Endodermal cell (in vitro differentiated cells): ENCODE measurements at regions not wholly inside any gene's neighbourhood (a gene's known extent, or its start where the extent isn't known, plus 50 kb on each side); places are given as distances from the start of the nearest gene placed in this dataset.

Experiments
- DNase-seq: peaks from one replicate; pipeline ENCODE4 v3.0.0-alpha.2; 2017
- H3K27ac ChIP-seq: 2 replicates; pipeline ENCODE4 v1.5.1; 2013; ENCODE audit warnings: mild to moderate bottlenecking, low read depth, low read length, moderate library complexity
- H3K27me3 ChIP-seq: 2 replicates; pipeline ENCODE4 v1.6.1; 2013; ENCODE audit warnings: mild to moderate bottlenecking, low read length, moderate library complexity; ENCODE audit not compliant: insufficient read depth, control insufficient read depth, poor library complexity, severe bottlenecking
- H3K36me3 ChIP-seq: 2 replicates; pipeline ENCODE4 v1.7.0; 2013; ENCODE audit warnings: mild to moderate bottlenecking, low read length, moderate library complexity; ENCODE audit not compliant: control insufficient read depth, insufficient read depth
- H3K4me1 ChIP-seq: one replicate; pipeline ENCODE4 v1.7.0; 2013; ENCODE audit warnings: low read length; ENCODE audit not compliant: control insufficient read depth, insufficient read depth
- H3K4me3 ChIP-seq: 2 replicates; pipeline ENCODE4 v1.5.1; 2013; ENCODE audit warnings: mild to moderate bottlenecking, low read length, moderate library complexity
- H3K9ac ChIP-seq: 2 replicates; pipeline ENCODE4 v1.6.1; 2013; ENCODE audit warnings: mild to moderate bottlenecking, low read length, moderate library complexity; ENCODE audit not compliant: poor library complexity, severe bottlenecking; ENCODE audit errors: extremely low read depth
- H3K9me3 ChIP-seq: 2 replicates; pipeline ENCODE4 v1.6.1; 2013; ENCODE audit warnings: mild to moderate bottlenecking, low read length, moderate library complexity; ENCODE audit not compliant: control insufficient read depth
- H3K27ac Mint-ChIP-seq: 2 replicates; pipeline ENCODE4 v1.8.0; 2020; ENCODE audit warnings: mixed read lengths
- H3K27me3 Mint-ChIP-seq: 2 replicates; pipeline ENCODE4 v1.8.0; 2021; ENCODE audit warnings: mild to moderate bottlenecking, mixed read lengths; ENCODE audit not compliant: insufficient read depth
- H3K36me3 Mint-ChIP-seq: 2 replicates; pipeline ENCODE4 v1.8.0; 2020; ENCODE audit warnings: low read depth, mixed read lengths
- H3K4me1 Mint-ChIP-seq: 2 replicates; pipeline ENCODE4 v1.8.0; 2020; ENCODE audit warnings: mixed read lengths
- H3K4me3 Mint-ChIP-seq: 2 replicates; pipeline ENCODE4 v1.8.0; 2020; ENCODE audit warnings: mild to moderate bottlenecking, moderate library complexity, mixed read lengths
- H3K9me3 Mint-ChIP-seq: 2 replicates; pipeline ENCODE4 v1.8.0; 2020; ENCODE audit warnings: mild to moderate bottlenecking, mixed read lengths
- WGBS, 2 experiments: methylation state at CpG; one replicate each; pipeline versions ENCODE4 v1.1.5 to v1.1.7; 2013; ENCODE audit warnings: missing lambda C conversion rate in 2 of 2, mixed read lengths in 1 of 2; ENCODE audit not compliant: insufficient coverage in 1 of 2, insufficient read length in 1 of 2; 5-methylcytosine and 5-hydroxymethylcytosine counted together
- TF ChIP-seq, protein P1 (sequence below): fragments of 200-600 bp; sonication (generic); conservative IDR thresholded peaks from 2 replicates; pipeline ENCODE4 v1.5.0; 2021; ENCODE audit warnings: antibody characterized with exemption, mild to moderate bottlenecking

GRCh38 chr4:19146038-19146437 lies 1105.7 kb upstream of the SLIT2 start:
- Mint-ChIP-seq H3K27me3 (no peaks in the 10 kb centered on the region), H3K4me3 (no peak overlapping the region), H3K4me1 (no peaks in the 10 kb centered on the region), H3K36me3 (no peaks in the 10 kb centered on the region), H3K27ac (no peak overlapping the region), H3K9me3 (no peaks in the 10 kb centered on the region)
- 94 to 100% methylated on average over 2 to 3 of the region's 3 CpGs for WGBS, 2 experiments
- H3K36me3 ChIP-seq, result no peaks in the 10 kb centered on the region
- no peaks in the 10 kb centered on the region for H3K4me1 ChIP-seq
- DNase-seq, result no peak
- H3K4me3 ChIP-seq, result no peak overlapping the region
- H3K9ac ChIP-seq, result no peak overlapping the region
- H3K27me3 ChIP-seq, result no peaks in the 10 kb centered on the region
- TF ChIP-seq, protein P1, sequence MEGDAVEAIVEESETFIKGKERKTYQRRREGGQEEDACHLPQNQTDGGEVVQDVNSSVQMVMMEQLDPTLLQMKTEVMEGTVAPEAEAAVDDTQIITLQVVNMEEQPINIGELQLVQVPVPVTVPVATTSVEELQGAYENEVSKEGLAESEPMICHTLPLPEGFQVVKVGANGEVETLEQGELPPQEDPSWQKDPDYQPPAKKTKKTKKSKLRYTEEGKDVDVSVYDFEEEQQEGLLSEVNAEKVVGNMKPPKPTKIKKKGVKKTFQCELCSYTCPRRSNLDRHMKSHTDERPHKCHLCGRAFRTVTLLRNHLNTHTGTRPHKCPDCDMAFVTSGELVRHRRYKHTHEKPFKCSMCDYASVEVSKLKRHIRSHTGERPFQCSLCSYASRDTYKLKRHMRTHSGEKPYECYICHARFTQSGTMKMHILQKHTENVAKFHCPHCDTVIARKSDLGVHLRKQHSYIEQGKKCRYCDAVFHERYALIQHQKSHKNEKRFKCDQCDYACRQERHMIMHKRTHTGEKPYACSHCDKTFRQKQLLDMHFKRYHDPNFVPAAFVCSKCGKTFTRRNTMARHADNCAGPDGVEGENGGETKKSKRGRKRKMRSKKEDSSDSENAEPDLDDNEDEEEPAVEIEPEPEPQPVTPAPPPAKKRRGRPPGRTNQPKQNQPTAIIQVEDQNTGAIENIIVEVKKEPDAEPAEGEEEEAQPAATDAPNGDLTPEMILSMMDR, result no peak
- H3K9me3 ChIP-seq, result no peaks in the 10 kb centered on the region
- no peak overlapping the region for H3K27ac ChIP-seq

DNA sequence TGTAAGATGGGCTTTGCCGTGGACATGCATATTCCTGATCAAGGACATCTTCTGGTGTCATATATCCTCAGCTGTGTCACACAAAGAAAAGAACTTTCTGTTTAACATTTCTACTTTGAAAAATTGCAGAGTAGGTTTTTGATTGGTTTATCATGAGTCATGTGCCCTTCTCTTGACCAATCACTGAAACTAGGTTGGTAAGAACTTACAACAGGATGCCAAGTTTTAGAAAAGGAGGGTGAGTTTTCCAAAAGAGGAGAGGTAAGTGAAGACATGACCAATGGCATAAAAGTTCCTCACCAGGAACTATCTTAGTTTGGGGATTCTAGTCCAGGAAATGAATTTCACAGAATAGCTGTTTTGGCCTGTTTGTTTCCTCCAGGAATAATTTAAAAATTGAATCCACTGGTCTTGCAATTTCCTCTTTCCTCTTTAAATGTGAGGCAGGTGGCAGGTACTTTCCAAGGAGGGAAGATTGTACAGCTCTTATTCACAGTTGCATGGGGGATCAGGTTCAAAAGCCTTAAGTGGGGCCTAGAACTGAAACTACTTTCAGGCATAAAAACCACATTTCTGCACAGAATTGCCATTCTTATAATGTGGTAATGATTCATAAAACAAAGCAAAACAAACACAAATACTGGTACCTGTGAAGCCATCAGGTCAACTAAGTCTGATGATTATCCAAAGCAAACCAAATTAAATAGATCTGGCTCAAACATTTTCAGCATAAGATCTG lies 1114.5 kb upstream of the LCORL start:
- no peak overlapping the region for H3K4me3 Mint-ChIP-seq
- H3K36me3 Mint-ChIP-seq, result no peaks in the 10 kb centered on the region
- H3K36me3 ChIP-seq, result no peaks in the 10 kb centered on the region
- no peak overlapping the region for H3K9ac ChIP-seq
- H3K4me3 ChIP-seq, result no peak overlapping the region
- no peaks in the 10 kb centered on the region for H3K9me3 Mint-ChIP-seq
- H3K4me1 ChIP-seq, result no peaks in the 10 kb centered on the region
- no peak overlapping the region for H3K27ac ChIP-seq
- no peaks in the 10 kb centered on the region for H3K27me3 ChIP-seq
- TF ChIP-seq, protein P1, result no peak
- 86 to 97% methylated on average over 1 of the region's 1 CpG for WGBS, 2 experiments
- no peaks in the 10 kb centered on the region for H3K4me1 Mint-ChIP-seq
- H3K27me3 Mint-ChIP-seq, result no peaks in the 10 kb centered on the region
- no peak overlapping the region for H3K27ac Mint-ChIP-seq
- DNase-seq, result no peak
- no peaks in the 10 kb centered on the region for H3K9me3 ChIP-seq

GRCh38 chr4:19134685-19135084 lies 1113.1 kb upstream of the LCORL start:
- TF ChIP-seq, protein P1, result no peak
- Histone ChIP-seq H3K4me3 (no peak overlapping the region), H3K9me3 (no peaks in the 10 kb centered on the region), H3K9ac (no peak overlapping the region), H3K36me3 (no peaks in the 10 kb centered on the region), H3K27ac (no peak overlapping the region), H3K27me3 (no peaks in the 10 kb centered on the region), H3K4me1 (no peaks in the 10 kb centered on the region)
- Mint-ChIP-seq H3K27ac (no peak overlapping the region), H3K36me3 (no peaks in the 10 kb centered on the region), H3K27me3 (no peaks in the 10 kb centered on the region), H3K4me1 (no peaks in the 10 kb centered on the region), H3K9me3 (no peaks in the 10 kb centered on the region), H3K4me3 (no peak overlapping the region)
- DNase-seq, result no peak
- WGBS, 2 experiments, result 33 to 75% methylated on average over 1 to 3 of the region's 3 CpGs
